ENCODE measurements at regions not wholly inside any gene's neighbourhood (a gene's known extent, or its start where the extent isn't known, plus 50 kb on each side); places are given as distances from the start of the nearest gene placed in this dataset.

- in situ Hi-C loops (cut with MboI; ENCODE audit: low sequenced_read_pairs, unreplicated experiment), result no loop called here
Measured at GRCh38 chr18:73696171-73696570, 451.5 kb downstream of the FBXO15 start.

GRCh38 chr18:73693091-73693490 is 454.5 kb downstream of the FBXO15 start:
- DNase-seq (ENCODE audit: low spot score), result no peak
- in situ Hi-C loops (cut with MboI; ENCODE audit: low sequenced_read_pairs, unreplicated experiment), result no loop called here
- TF ChIP-seq CTCF (IDR thresholded peaks at IDR 0.05; ENCODE audit: borderline replicate concordance, control extremely low read depth, extremely low read depth, insufficient read depth, missing control alignments), result no peak

More at GRCh38 chr18:73696171-73696570, 451.5 kb downstream of the FBXO15 start:
- DNase-seq (ENCODE audit: low spot score), result no peak
- no peak for TF ChIP-seq CTCF (IDR thresholded peaks at IDR 0.05; ENCODE audit: borderline replicate concordance, control extremely low read depth, extremely low read depth, insufficient read depth, missing control alignments)

- in situ Hi-C loops (cut with MboI; ENCODE audit: low sequenced_read_pairs, unreplicated experiment), result no loop called here
- DNase-seq (ENCODE audit: low spot score), result no peak
- TF ChIP-seq CTCF (IDR thresholded peaks at IDR 0.05; ENCODE audit: borderline replicate concordance, control extremely low read depth, extremely low read depth, insufficient read depth, missing control alignments), result no peak
Measured at GRCh38 chr18:73691624-73692023, 456.0 kb downstream of the FBXO15 start.

GRCh38 chr18:73691118-73691517 is 456.5 kb downstream of the FBXO15 start:
- in situ Hi-C loops (cut with MboI; ENCODE audit: low sequenced_read_pairs, unreplicated experiment), result no loop called here
- no peak for DNase-seq (ENCODE audit: low spot score)

GRCh38 chr18:73690222-73690621 is 457.4 kb downstream of the FBXO15 start:
- TF ChIP-seq CTCF (IDR thresholded peaks at IDR 0.05; ENCODE audit: borderline replicate concordance, control extremely low read depth, extremely low read depth, insufficient read depth, missing control alignments), result no peak
- DNase-seq (ENCODE audit: low spot score), result no peak
- in situ Hi-C loops (cut with MboI; ENCODE audit: low sequenced_read_pairs, unreplicated experiment), result no loop called here

More at GRCh38 chr18:73691118-73691517, 456.5 kb downstream of the FBXO15 start:
- TF ChIP-seq CTCF (IDR thresholded peaks at IDR 0.05; ENCODE audit: borderline replicate concordance, control extremely low read depth, extremely low read depth, insufficient read depth, missing control alignments), result no peak

GRCh38 chr18:73688851-73689711 is 458.6 kb downstream of the FBXO15 start:
- in situ Hi-C loops (cut with MboI; ENCODE audit: low sequenced_read_pairs, unreplicated experiment), result no loop called here
- no peak for TF ChIP-seq CTCF (IDR thresholded peaks at IDR 0.05; ENCODE audit: borderline replicate concordance, control extremely low read depth, extremely low read depth, insufficient read depth, missing control alignments)
- DNase-seq (ENCODE audit: low spot score), result no peak

Data from GM13976 (cell line).